ENCODE measurements at regions not wholly inside any gene's neighbourhood (a gene's known extent, or its start where the extent isn't known, plus 50 kb on each side); places are given as distances from the start of the nearest gene placed in this dataset.

DNA sequence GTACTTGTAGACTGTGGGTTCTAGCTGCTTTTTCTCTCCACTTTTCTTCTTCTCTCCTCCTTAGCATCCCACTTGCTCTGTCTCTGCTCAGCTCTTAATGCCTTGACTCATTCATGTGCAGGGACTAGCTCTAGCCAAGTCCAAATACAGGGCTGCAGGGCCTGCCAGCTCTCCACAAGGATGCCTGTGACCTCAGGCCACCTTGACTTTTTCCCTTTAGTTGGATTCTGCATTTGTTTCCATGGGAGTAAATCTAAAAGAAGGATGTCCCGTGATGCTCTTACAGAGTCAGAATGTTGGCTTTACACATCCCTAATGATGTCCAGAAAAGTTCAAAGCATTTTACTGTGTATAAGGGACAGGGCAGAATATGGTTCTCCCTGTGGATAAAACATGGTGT, 101.8 kb upstream of the PREP start:
- DNase-seq = no peak

DNA sequence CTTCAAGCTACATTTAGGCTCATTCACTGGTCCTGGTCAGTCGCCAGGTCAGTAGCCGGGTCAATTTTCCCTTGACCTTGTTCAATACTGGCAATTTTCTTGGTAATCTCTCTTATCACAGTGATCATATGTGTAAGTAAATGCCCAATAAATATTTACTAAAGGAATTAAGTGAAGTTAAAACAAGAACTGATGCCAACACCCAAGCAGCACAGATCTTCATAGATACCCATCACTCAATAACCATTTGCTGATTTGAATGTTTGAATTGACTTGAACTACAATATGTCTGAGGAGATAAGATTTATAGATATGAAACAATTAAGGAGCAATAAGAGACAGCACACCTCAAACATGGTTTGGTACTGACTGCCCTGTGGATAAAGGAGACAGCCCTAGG, 100.8 kb upstream of the PREP start:
- no peak for DNase-seq

DNA sequence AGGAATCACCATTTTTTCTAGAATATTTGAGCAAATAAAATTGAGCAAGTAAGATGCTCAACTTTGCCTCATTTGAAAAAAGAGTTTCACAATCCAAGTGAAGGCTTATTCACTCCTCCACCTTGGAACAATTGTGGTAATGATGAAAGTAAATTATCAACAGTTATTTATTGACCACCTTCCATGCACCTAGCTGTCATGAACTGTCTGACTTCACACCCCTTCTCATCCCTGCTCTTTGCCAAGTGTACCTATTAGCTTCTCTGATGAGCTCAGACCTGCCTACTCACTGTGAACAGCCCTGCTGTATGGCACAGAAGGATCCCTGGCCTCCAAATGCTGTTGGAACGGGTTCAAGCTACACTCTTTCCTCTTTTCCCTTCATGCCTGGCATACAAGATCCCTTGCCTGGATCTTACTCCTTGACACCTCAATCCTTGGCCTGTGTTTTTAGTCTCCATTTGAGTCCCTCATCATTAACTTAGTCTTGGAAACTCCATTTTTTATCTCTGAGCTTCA, 99.0 kb upstream of the PREP start:
- DNase-seq = no peak

DNA sequence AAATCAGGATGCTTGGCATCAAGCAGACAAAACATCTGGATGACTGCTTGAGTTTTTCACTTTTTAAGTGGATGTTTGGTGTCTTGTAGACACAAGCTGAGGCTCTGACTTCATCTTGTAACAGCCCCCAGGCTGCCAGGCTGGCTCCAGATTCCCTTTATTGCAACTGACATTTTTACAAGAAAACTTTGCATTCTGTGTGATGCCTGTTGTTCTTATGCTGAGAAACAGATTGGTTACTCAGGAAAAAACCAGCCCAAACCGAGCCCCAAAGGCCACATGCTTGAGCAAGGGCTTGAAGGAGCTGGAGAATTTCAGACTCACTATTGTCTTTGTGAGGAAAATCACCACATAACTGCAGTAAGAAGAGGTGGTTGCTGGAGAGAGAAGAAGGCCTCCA, 98.4 kb upstream of the PREP start:
- DNase-seq = no peak

DNA sequence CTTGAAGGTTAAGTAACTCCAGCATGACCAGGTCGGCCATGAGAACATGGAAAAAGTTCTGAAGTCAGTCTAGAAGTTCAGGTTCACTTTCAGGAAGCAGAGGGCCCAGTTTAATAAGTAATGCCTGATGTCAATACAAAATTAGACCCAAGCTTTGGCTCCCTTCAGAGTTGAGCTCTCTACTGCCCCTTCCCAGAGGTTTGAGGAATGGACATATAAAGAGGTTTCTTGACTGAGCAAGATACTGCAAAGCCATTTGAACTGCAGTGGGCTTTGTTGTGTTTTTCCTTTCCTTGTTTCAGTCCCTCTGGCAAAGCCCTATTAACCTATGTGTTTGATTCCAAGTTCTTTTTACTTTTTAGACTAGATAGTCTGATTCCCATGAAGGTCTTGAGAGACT, 97.8 kb upstream of the PREP start:
- DNase-seq = no peak

DNA sequence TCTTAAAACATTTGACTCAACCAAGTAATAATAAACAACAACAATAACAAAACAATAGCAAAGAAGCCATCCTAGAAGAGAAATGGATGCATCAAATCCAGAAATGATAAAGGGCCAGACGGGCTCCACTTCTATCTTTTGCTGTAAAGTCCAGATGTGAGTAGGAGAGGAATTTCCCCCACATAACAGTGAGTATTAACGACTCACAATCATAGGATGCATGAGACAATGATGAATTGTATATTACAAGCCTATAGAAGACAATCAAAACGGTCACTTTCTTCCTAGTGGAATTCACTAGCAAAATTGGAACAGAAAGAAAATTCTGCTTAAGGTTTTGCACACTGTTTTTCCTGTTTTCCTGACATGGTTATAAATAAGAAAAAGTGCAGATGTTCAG, 97.0 kb upstream of the PREP start:
- DNase-seq = no peak

DNA sequence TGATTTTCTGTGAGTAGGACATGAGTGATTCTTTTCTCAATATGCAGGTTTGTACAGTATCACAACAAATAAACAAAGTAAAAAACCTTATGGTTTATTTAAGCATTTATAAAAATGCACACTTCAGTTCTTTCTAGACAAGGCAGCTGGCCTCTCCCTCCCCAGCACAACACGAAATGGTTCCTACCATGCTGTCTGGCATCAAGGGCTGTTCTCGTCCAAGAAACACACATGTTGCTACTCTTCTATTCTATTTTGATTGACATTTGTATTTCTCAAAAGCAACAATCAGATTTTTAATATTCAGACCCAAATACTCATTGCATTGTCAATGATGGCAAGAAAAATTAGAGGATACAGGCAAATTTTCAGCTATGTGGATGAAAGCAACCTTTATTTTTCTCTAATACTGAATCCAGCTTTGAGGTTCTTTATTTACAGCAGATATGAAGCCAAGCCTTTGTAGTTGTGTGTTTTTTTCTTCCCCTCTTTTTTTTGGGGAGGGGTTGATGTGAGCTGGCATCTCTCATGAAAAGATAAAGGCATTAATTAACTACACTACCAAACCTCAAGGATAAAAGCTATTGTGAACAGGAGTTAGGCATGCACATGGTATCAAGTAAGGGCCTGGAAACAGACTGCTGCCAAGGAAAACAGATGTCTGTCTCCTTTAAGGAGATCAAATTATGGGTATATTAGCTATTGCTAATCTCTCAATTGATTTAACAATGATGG, 96.4 kb upstream of the PREP start:
- DNase-seq = no peak

DNA sequence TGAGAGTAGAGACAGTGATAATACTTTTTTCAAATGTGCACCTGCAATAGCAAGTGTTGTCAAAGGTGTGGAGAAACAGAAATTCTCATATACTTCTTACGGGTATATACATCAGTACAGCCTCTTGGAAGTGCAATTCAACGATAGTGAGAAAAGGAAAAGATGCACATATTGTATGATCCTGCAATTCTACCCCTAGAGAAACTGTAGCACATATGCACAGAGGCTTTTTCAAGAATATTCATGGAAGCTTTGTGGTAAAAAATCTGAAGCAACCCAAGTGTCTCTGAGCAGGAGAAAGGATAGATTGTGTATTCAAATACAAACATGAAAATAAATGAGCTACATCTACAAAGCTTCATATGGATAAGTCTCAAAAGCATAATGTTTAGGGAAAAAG, 94.7 kb upstream of the PREP start:
- no peak for DNase-seq

DNA sequence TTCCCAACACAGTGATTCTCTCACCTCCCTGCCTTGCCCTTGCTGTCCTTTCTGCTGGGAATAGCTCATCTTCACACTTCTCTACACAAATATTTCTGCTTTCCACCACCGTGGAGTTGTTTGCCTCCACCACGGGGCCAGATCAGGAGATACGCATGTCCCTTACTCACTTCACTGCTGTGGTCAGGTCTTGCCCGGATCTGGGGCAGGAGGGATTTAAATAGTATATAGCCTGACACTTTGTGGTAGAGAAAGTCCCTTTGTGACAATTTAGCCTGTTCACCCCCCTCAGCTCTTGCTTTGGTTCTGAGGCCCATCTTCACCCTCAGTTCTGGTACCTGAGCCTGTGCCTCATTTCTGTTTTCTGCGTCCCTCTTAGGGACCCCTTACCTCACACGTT, 92.6 kb upstream of the PREP start:
- no peak for DNase-seq

DNA sequence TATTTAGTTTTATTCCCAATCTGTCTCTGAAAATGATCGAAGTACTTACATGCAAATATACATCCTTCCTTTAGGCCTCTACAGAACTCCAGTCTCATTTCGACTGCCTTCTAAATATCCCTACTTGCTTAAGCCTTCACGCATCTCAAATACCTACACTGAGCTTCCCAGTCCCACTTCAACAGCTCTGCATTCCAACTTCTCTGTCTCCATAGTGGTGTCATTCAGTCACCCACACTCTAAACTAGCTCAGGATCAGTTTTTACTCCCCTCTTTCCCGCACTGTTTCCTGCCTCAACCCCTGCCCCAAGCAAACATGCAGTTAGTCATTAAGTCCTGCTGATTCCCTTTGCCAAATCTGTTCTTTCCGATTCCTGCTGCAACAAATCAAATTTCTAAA, 91.8 kb upstream of the PREP start:
- no peak for DNase-seq

DNA sequence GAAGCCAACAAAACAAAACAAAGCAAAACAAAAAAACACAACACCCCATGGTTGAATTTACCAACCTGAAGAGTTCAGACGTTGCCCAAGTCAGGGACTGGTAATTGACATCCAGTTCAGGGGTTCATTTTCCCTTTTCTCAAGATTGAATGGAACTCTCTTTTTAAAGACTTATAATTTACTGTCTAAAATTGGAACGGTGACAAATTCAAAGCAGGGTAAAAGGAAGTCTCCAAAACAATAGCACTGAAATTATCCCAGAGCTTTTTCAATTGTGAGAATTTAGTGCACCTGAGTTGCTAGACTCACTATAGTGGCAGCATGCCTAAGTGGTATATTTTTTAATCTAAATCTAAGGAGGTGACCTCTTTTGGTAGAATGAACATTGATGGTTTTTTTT, 90.9 kb upstream of the PREP start:
- no peak for DNase-seq

DNA sequence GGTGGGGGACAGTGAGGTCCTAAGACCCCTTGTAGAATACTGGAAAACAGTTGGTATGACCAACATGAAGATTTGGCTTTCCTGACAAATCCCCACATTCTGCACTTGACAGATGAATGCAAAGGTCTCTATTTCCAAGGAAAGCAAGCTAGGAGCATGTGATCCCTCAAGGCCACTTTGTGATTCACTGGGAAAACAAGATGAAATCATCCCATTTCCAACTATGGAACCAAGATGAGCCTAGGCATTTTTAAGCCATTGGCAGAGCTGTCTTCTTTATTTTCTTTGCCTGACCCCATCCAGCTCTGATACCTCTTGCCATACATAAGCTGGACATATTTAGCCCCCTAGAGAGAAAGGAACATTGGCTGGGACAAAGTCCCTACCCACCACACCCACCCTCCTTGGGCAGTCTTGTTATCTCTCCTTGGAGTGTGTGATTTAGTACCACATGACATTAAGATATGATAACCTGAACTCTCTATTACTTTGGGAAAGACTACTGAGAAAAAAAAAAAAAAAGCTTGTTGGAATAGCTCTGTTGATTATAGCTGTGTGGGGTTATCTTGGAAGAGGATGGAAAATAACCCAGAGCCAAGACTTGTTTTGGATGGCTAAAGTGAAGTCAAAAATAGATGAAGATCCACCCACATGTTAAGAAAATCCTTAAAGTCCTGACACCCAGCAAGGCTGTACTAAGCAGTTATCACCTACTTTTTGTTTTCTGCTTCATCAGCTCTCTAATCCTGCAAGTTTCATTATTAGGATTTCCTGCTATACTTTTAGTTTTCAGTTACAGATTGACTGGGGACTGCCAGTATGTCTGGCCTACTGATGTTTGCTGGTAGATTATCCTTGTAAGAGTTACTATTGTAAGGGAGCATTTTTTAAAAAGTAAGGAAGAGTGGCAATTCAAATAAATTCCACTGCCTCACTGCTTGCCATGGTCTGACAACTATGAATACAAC, 90.1 kb upstream of the PREP start:
- no peak for DNase-seq

DNA sequence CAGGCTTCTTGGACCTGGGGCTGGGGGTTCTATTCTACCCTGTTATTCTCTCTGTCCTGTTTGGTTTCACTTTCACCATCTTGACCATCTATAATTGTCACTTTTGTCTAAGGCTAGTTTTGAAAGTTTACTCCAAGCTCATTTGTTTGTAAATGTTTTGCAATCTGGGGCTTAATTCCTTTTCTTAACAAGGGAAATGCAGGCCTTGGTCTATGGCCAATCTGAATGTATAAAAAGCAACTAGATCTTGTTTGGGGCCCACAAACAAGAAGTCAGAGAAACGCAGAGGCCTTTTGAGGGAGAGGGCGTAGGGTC, 86.3 kb upstream of the PREP start:
- no peak for DNase-seq

DNA sequence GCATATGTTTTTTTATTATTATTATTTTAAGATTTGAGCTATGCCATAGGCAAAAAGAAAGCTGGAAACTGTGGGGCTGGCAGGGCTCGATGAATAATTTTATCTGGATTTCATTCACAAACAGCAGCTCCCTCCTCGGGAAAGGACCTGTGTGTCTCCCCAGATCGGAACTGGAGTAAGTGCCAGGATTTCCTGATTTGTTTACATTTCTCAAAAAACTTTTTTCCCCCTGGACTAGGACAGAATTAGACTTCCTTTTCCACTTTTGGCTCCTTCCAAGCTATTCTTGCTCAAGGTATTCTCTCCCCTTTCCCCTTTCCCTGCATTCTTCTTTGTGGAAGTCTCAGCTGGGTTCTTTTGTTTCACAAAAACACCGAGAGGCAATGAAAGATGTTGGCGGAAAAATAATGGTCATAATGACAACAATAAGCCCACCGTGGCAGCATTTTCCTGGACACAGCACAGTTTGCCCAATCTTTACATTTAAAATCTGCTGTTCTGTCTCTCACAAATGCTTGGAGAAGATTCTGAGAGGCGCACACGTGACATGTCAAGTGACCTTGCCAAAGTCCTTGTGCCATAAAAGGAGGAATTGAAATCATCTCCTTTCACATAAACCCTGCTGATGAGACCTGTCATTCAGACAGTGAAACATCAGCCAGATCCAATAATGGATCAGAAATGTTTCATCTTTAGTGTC, 85.8 kb upstream of the PREP start:
- no peak for DNase-seq

DNA sequence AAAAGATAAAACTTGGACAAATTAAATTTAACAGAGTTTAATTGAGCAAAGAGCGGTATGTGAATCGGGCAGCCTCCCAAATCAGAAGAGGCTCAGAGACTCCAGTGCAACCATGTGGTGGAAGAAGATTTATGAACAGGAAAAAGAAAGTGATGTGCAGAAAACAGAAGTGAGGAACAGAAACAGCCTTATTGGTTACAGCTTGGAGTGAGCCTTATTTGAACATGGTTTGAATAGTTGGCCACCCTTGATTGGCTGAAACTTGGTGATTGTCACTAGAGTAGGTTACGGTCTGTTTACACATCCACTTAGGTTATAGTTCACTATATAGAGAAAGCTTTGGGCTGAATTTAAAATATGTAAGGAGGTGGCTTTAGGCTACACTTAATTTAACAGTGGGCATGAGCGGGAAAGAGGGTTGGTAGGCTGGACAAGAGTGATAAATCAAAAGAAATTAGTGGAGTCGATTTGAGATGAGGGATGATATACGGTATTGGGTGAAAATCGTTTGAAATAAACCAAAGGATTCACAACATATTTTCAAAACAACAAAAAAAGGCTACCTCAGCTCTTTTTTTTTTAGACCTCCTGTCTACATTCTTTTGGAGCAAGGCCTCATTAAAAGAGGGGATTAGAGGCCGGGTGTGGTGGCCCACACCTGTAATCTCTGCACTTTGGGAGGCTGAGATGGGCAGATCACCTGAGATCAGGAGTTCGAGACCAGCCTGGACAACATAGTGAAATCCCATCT, 84.3 kb upstream of the PREP start:
- DNase-seq = no peak

DNA sequence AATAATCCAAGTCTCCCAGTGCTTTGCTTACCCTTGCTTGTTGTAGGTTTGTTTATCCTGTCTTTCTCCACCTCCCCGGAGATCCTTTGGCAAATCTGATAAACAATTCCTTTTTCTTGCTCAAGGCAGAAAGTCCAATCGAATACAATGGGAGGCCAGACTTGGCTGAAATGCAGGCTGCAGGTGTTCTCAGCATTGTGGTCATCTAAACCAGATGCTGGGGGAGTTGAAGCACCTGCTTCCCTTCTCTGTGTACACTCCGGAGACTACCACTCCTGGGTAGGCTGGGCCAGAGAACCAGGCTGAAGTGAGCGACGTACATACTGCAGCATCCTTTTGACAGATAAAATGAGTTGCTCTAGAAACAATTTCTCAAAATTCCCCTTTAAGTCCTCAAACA, 82.6 kb upstream of the PREP start:
- DNase-seq = no peak

DNA sequence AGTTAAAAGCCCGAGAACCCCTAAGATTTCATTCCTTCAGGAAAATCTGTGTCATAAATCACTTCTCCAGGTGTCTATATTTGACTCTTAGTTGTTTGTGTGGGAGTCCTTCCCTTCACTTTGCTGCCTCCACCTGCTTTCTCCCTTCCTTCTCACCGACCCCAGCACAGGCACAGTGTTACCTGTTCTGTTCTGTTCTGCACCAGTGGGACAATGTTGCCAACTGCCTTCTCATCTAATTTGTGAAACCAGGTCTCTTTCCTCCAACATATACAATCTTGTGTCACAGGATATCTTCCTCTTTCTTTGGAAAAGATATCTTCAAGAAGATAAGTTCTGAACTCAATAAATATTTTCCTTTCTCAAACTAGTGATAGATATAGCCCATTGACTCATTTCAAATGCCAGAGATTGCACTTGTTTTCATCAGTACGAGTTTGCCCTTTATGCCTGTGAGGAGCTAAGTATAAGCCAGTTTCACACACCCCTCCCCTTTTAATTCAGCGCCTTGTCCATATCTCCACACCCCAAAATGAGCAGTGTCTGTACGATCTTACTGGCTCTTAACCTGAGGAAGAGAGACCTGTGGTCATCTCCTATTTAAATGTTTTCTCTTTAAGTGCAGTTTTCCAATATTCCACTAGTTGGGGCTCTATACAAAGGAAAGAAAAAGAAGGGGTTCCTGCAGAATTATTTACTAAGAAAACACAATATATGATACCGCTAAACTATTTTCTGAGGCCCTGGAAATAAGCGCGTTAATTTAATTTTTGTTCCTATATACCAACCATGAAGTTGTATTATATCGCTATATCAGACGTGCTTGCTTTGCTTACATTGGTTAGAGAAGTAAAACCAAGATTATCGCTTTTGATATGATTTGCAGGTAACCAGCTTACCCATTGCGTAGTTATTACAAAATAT, 81.6 kb upstream of the PREP start:
- no peak for DNase-seq

DNA sequence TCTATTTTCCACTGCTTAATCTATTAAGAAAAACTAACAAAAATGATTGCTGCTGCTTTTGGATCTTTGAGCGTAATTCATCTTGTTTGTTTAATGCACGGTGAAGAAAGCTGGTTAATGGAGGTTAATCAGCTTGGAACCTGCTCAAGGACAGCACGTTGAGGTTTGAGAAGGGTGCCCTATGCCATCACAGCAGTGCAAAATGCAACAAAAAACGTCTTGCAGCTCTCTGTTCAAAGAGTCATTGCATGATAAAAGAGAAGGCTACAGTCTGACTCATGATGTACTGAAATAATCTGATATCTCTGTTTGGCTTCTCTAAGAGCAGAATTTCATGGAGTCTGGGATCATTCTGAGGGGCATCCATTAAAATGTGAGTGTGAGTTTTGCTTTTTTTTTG, 80.6 kb upstream of the PREP start:
- no peak for DNase-seq

DNA sequence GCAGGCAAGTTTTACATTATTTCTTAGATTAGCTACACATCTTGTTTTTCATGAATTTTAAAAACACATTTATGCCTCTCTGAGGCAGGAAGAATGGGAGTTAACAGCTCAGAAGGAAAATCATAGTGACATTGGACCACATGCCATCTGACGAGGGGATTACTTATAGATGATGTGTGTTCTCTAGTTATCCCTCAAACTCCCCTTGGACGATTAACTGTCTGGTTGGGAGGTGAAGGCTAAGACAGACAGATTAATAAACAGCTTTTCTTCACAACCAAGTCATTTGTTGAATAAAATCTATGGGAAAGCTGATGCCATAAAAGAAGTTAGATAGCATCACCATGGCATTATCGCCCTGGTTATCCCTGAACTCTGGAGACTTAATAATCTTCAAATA, 80.0 kb upstream of the PREP start:
- DNase-seq = no peak

DNA sequence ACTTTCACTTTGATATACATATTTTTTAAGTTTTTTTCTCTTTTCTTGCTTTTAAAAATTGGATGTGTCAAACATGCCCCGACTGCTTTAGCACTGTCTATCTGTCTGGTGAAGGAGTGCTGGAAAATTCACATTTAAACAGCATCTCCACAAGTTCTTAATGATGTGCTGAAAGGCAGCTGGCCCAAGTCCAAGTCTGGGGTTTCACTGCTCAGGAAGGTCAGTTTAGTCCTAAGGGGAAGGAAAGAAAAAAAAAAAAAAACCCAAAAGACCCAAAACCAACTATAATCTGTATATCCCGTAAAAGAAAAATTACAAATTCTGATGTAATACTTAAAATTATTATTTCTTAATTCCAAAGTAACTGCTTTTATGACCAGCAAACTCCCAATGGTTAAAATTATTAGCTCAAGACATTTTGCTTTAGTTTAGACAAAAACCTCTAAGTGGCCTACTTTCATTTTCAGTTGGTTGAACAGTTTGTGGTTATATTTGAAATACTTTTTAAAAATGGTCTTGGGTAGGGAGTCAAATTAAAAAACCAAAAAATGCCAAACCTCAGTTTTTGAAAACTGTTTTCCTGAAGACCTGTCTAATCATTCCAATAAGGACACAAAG, 79.5 kb upstream of the PREP start:
- no peak for DNase-seq

DNA sequence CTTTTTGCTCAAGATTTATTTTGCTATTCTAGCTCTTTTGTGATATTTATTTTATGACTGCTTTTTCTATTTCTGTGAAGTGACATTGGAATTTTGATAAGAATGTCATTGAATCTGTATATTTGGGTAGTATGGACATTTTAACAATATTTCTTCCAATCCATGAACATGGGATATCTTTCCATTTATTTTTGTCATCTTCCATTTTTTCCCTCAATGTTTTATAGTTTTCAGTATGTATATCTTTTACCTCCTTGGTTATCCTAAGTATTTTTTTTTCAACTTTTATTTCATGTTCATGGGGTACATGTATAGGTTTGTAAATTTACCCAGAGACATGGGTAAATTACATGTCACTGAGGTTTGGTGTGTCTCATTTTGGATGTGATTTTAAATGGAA, 74.1 kb upstream of the PREP start:
- DNase-seq = no peak
